HG02798 (cell line): ENCODE measurements at regions not wholly inside any gene's neighbourhood (a gene's known extent, or its start where the extent isn't known, plus 50 kb on each side); places are given as distances from the start of the nearest gene placed in this dataset.
"Not testable (repeated sequence)": the region's sequence is repeated elsewhere in the genome, so short reads cannot be mapped to it uniquely, and the experiment has no call there.

Source experiments
- ATAC-seq: cut with Tn5 transposase; IDR thresholded peaks from one replicate; pipeline ENCODE4 v1.9.1; 2021; ENCODE audit warnings: mild to moderate bottlenecking; ENCODE audit not compliant: unreplicated experiment, poor library complexity

DNA sequence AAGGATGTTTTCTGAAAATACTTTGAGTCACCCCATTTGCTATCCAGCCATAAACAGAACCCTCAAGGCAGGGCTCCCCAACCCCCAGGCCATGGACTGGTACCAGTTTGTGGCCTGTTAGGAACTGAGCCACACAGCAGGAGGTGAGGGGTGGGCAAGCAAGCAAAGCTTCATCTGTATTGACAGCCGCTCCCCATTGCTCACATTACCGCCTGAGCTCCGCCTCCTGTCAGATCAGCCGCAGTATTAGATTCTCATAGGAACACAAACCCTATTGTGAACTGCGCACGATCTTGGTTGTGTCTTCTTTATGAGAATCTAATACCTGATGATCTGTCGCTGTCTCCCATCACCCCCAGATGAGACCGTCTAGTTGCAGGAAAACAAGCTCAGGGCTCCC lies 543.8 kb downstream of the CBLN4 start:
- no peak for ATAC-seq

- ATAC-seq, result no peak
Observed at GRCh38 chr20:55456316-55456940, 548.9 kb downstream of the CBLN4 start.

- ATAC-seq, result no peak
Observed at GRCh38 chr20:55449091-55449490, 556.2 kb downstream of the CBLN4 start.

DNA sequence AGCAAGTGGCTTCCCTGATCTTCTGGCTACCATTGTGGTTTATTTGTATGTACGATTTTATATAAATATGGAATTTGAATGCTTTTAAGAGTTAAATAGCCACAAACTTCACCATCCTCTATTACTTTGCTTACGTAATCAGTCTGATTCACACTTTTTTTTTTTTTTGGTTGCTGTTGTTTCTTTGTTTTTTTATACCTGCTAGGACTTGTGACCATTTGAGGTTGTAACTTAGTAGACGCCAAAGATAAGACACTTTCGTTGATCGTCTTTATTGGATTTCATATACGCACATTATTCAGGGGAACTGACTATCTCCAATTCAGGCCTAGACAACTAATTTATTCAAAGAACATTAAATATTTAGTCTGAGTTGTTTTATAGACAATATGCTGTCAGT lies 559.0 kb downstream of the CBLN4 start:
- no peak for ATAC-seq

DNA sequence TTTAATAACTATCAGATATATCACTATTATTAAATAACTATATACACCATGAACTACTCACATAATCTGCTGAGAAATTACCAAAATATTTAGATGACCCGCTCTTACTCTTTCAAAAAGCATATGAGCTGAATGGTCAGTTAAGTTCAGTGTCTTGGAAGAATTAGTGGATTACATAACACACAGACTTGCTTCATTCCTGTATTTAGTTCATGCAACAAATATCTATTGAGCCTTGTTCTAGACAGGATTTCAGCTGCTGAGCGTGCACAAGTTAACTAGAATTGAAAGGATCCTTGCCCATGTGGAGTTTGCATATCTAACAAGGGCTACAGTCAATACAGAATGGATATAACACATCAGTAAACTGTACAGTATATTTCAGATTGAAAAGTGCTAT lies 566.2 kb downstream of the CBLN4 start:
- ATAC-seq, result no peak

- no peak for ATAC-seq
Observed at GRCh38 chr20:55437798-55438415, 567.4 kb downstream of the CBLN4 start.

DNA sequence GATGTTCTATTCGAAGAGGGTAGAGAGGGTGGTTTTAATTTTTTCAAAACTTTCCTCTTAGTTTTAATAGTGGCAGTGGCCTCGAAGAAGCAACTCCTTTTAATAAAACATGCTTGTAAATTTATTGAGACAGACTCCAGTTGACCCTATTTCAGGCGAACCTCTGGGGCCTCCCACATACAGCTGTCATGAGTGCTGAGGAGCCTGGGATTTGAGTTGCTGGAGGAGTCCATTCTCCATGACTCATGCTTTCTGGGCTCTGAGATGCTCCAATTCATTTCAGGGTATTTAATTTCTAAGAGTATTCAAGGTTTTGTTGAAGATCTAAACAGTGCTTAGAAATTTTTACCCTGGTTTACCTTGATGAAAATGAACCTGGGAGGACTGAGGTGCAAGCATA lies 580.4 kb downstream of the CBLN4 start:
- ATAC-seq, result no peak

- ATAC-seq, result no peak
Observed at GRCh38 chr20:55424476-55424875, 580.8 kb downstream of the CBLN4 start.

GRCh38 chr20:55417836-55418235 lies 587.5 kb downstream of the CBLN4 start:
- ATAC-seq, result no peak

DNA sequence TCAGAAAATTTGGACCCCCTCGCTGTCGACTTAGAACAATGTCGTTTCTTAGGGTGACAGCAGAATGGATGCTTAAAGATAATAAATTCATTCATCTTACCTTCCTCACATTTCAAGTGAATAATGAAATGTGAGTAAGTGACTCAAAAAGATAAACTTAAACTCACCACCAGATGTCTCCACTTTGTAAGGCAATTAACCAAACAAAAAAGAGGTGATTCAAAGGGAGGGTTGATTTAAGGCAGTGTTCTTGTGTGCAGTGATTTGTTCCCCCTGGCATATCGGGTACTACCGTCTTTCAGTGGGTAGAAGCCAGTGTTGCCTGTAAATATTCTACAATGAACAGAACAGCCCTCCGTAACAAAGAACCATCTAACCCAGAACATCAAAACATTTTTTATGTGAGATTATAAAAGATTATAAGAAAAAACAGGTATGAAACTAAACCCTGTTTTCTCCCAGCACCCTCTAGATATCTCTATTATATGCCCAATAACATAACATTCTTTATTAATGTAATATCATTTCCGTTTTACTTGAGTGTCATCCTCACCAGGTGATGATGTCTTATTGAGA lies 589.7 kb downstream of the CBLN4 start:
- no peak for ATAC-seq

DNA sequence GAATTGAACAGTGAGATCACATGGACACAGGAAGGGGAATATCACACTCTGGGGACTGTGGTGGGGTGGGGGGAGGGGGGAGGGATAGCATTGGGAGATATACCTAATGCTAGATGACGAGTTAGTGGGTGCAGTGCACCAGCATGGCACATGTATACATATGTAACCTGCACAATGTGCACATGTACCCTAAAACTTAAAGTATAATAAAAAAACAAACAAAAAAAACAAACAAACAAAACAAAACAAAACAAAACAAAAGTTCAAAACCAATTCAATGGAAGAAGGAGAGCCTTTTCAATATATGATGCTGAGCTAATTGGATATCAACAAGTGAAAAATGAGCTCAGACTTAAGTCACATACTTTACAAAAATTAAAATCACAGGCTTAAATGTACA lies 592.8 kb downstream of the CBLN4 start:
- not testable (repeated sequence) for ATAC-seq

DNA sequence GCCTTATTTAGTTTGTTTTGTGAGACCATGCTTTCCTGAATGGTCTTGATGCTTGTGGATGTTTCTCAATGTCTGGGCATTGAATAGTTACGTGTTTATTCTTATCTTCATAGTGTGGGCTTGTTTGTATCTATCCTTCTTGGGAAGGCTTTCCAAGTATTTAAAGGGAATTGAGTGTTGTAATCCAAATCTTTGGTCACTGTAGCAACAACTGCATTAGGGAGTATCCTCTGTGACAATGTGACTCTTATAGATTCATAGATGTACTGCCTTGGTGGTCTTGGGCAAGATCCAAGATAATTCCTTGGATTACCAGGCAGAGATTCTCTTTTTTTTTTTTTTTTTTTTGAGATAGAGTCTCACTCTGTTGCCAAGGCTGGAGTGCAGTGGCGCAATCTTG lies 598.4 kb downstream of the CBLN4 start:
- no peak for ATAC-seq

GRCh38 chr20:55394592-55394991 lies 610.7 kb downstream of the CBLN4 start:
- no peak for ATAC-seq

DNA sequence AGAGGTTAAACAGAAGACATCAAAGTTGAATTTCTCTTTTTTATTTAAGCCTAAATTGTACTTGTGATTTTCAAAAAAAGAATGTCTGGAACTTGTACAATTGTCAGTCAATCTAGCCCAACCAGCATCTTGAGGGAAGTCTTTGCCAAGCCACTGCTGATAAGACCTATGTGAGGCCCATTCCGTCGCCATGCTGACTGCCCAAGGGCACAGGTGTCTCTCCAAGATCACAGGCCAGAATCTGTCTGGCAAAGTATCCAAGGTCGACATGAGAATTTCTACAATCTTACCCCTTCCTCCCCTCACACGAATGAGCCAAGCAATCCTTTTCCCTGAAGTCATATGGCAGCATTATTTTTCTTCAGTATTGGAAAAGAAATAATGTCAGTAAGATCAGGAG lies 614.5 kb downstream of the CBLN4 start:
- no peak for ATAC-seq

- no peak for ATAC-seq
Observed at GRCh38 chr20:55386686-55387085, 618.6 kb downstream of the CBLN4 start.

DNA sequence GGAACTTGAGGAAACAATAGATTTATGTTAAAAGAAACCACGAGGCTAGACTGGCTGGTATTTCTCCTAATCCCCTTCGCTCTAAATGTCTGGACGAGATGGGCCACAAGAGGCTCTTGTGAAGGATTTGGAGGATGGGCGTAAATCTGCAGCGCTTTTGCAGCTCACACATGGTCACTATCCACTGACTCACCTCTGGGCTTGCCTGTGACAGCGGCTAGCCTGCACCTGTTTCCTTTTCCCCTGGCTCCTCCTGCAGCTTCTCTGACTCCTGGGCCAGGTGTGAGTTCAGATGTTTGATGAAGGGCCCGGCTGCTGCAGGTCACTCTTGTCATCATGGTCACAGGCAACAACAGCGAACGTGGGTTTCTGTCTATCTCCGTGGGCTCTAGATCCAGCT lies 629.4 kb downstream of the CBLN4 start:
- ATAC-seq, result no peak

DNA sequence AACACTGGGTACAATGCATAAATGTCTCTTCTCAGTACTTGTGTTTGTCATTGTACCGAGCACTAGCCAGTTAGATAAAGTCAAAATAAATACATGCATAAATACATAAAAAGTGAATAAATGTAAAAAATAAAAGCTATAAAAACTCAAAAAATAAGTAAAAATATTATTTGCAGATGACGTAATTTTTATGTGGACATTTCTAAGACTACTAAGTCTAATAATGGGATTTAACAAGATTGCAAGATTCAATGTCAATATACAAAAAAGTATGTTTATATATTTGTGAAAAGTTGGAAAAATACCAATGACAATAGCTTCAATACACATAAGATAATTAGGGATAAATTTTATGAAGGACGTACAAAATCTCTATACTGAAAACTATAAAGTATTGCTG lies 639.6 kb downstream of the CBLN4 start:
- no peak for ATAC-seq

GRCh38 chr20:55360895-55361294 lies 644.4 kb downstream of the CBLN4 start:
- ATAC-seq, result no peak

DNA sequence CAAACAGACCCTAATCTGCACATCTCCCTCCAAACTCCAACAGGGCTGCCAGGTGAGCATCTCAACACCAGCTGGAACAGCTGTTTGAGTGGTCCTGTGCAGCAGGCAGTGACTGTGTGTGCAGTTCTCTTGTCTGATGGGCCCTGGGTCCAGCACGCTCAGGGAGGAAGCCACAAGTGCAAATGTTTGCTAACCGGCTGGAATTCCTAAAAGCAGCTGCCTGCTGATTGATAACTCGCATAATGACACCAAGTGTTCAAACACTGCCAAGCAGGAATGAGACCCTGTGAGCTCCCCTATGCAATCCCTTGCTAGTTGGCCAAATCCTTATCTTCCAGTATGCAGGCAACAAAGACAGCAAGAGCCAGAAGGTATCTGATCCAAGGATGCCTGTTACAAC lies 650.6 kb downstream of the CBLN4 start:
- ATAC-seq, result no peak

GRCh38 chr20:55353206-55353605 lies 652.1 kb downstream of the CBLN4 start:
- ATAC-seq, result no peak

- no peak for ATAC-seq
Observed at GRCh38 chr20:55348223-55348622, 657.1 kb downstream of the CBLN4 start.

- ATAC-seq, result no peak
Observed at GRCh38 chr20:55342822-55343221, 662.5 kb downstream of the CBLN4 start.
